SK-N-SH (cell line): ENCODE measurements at regions not wholly inside any gene's neighbourhood (a gene's known extent, or its start where the extent isn't known, plus 50 kb on each side); places are given as distances from the start of the nearest gene placed in this dataset.

ENCODE experiments used
- CTCF ChIA-PET: fragments of 300-600, 350-600 bp; formaldehyde crosslinking; extraction: SDS; loops from one replicate; lab custom pipeline; 2021; lab: Yijun Ruan, JAX
- POLR2A ChIA-PET: fragments of 350-600 bp; sonication (Branson Sonifier 250); formaldehyde crosslinking; extraction: SDS; loops from one replicate; lab custom pipeline; 2020; ENCODE audit warnings: antibody characterized with exemption, inconsistent platforms; lab: Yijun Ruan, JAX
- DNase-seq: peaks from one replicate; pipeline ENCODE4 v3.0.0; 2012
- H2AFZ ChIP-seq: fragments of 200-600 bp; sonication (generic); 2 replicates; pipeline ENCODE4 v1.8.1; 2016; ENCODE audit warnings: antibody characterized with exemption, mild to moderate bottlenecking, low read depth
- H3F3A ChIP-seq: fragments of 200-600 bp; sonication (generic); replicated peaks from 2 replicates; pipeline ENCODE3; 2016; ENCODE audit warnings: antibody characterized with exemption, mild to moderate bottlenecking; ENCODE audit not compliant: insufficient read depth
- H3K27ac ChIP-seq, 2 experiments: fragments of 200-500 bp in 1 of 2; fragments of 200-600 bp in 1 of 2; sonication (Bioruptor generic) in 1 of 2; sonication (generic), shearing (Covaris generic) in 1 of 2; 2 replicates each; pipeline versions ENCODE4 v1.5.1 to v1.6.1; 2014 to 2016; ENCODE audit warnings: low read depth in 2 of 2, inconsistent platforms in 1 of 2, low read length in 1 of 2, mild to moderate bottlenecking in 1 of 2, mixed read lengths in 1 of 2
- H3K27me3 ChIP-seq: fragments of 200-600 bp; sonication (generic), shearing (Covaris generic); 2 replicates; pipeline ENCODE4 v1.6.1; 2016; ENCODE audit warnings: mixed run types; ENCODE audit not compliant: insufficient read depth
- H3K36me3 ChIP-seq, 2 experiments: fragments of 200-500 bp in 1 of 2; fragments of 200-600 bp in 1 of 2; sonication (Bioruptor generic) in 1 of 2; sonication (generic) in 1 of 2; replicated peaks in 1 of 2; 2 replicates each; pipeline versions ENCODE3 to v1.5.1; 2014 to 2016; ENCODE audit warnings: low read length in 1 of 2, mild to moderate bottlenecking in 1 of 2; ENCODE audit not compliant: insufficient read depth in 2 of 2, control insufficient read depth in 1 of 2
- H3K4me1 ChIP-seq, 2 experiments: fragments of 200-500 bp in 1 of 2; fragments of 200-600 bp in 1 of 2; sonication (Bioruptor generic) in 1 of 2; sonication (generic), shearing (Covaris generic) in 1 of 2; 2 replicates each; pipeline versions ENCODE4 v1.5.1 to v1.6.1; 2014 to 2016; ENCODE audit warnings: low read depth in 1 of 2, low read length in 1 of 2, mixed run types in 1 of 2; ENCODE audit not compliant: insufficient read depth in 2 of 2, control insufficient read depth in 1 of 2
- H3K4me2 ChIP-seq: fragments of 200-600 bp; sonication (generic), shearing (Covaris generic); 2 replicates; pipeline ENCODE4 v1.6.1; 2017; ENCODE audit warnings: mixed run types
- H3K4me3 ChIP-seq, 2 experiments: fragments of 200-500 bp in 1 of 2; fragments of 200-600 bp in 1 of 2; sonication (Bioruptor generic) in 1 of 2; sonication (generic), shearing (Covaris generic) in 1 of 2; 2 replicates each; pipeline versions ENCODE4 v1.5.1 to v1.8.1; 2014 to 2016; ENCODE audit warnings: low read depth in 2 of 2, inconsistent platforms in 1 of 2, low read length in 1 of 2, mild to moderate bottlenecking in 1 of 2, mixed read lengths in 1 of 2, moderate library complexity in 1 of 2
- H3K79me2 ChIP-seq: fragments of 200-600 bp; sonication (generic); 2 replicates; pipeline ENCODE4 v1.8.1; 2017; ENCODE audit warnings: mild to moderate bottlenecking; ENCODE audit not compliant: insufficient read depth
- H3K9ac ChIP-seq: fragments of 200-600 bp; sonication (generic); 2 replicates; pipeline ENCODE4 v1.6.1; 2017; ENCODE audit warnings: mixed run types
- H3K9me2 ChIP-seq: fragments of 200-600 bp; sonication (generic); 2 replicates; pipeline ENCODE4 v1.6.1; 2017; ENCODE audit warnings: mixed run types
- H3K9me3 ChIP-seq: fragments of 200-600 bp; sonication (generic); 2 replicates; pipeline ENCODE4 v1.6.1; 2017; ENCODE audit warnings: mixed run types, mild to moderate bottlenecking, moderate library complexity
- H4K20me1 ChIP-seq: fragments of 200-600 bp; sonication (generic); 2 replicates; pipeline ENCODE4 v1.6.1; 2017; ENCODE audit warnings: mild to moderate bottlenecking, mixed run types; ENCODE audit not compliant: insufficient read depth
- EP300 ChIP-seq, 2 experiments: IDR thresholded peaks; 2 replicates each; pipeline versions ENCODE4 v1.4.0 to v1.6.1; 2012; ENCODE audit warnings: borderline replicate concordance in 1 of 2, low read depth in 1 of 2, low read length in 1 of 2
- FOSL2 ChIP-seq: IDR thresholded peaks from 2 replicates; pipeline ENCODE4 v1.4.0; 2012; ENCODE audit warnings: low read depth, mild to moderate bottlenecking, moderate library complexity, borderline replicate concordance
- FOXJ3 ChIP-seq: sonication (generic); formaldehyde crosslinking; IDR thresholded peaks from 2 replicates; pipeline ENCODE4 v1.5.1; 2020; ENCODE audit warnings: mild to moderate bottlenecking, missing genetic modification reagents
- FOXM1 ChIP-seq: IDR thresholded peaks from 2 replicates; pipeline ENCODE4 v1.4.0; 2012; ENCODE audit warnings: low read depth, mild to moderate bottlenecking
- GABPA ChIP-seq: IDR thresholded peaks from 2 replicates; pipeline ENCODE4 v1.4.0; 2012; ENCODE audit warnings: low read depth, mild to moderate bottlenecking
- GATA2 ChIP-seq: sonication (generic); formaldehyde crosslinking; IDR thresholded peaks from 2 replicates; pipeline ENCODE4 v1.5.0; 2020; ENCODE audit warnings: mild to moderate bottlenecking, missing genetic modification reagents
- JUND ChIP-seq: IDR thresholded peaks from 2 replicates; pipeline ENCODE4 v1.4.0; 2012
- MAX ChIP-seq: IDR thresholded peaks from 2 replicates; pipeline ENCODE4 v1.4.0; 2012; ENCODE audit warnings: low read depth
- MEF2A ChIP-seq: IDR thresholded peaks from 2 replicates; pipeline ENCODE4 v1.4.0; 2012; ENCODE audit warnings: low read depth, borderline replicate concordance
- NFIC ChIP-seq: IDR thresholded peaks from 2 replicates; pipeline ENCODE4 v1.4.0; 2012; ENCODE audit warnings: borderline replicate concordance
- NRF1 ChIP-seq: IDR thresholded peaks from 2 replicates; pipeline ENCODE4 v1.6.1; 2012; ENCODE audit warnings: low read depth, mild to moderate bottlenecking, low read length
- POLR2AphosphoS5 ChIP-seq: IDR thresholded peaks from 2 replicates; pipeline ENCODE4 v1.6.1; 2012; ENCODE audit warnings: low read depth, low read length
- RCOR1 ChIP-seq: fragments of 150-350 bp; IDR thresholded peaks from 2 replicates; pipeline ENCODE4 v1.6.1; 2017; ENCODE audit warnings: antibody characterized with exemption, low read length
- SMC3 ChIP-seq: IDR thresholded peaks from 2 replicates; pipeline ENCODE4 v1.6.1; 2012; ENCODE audit warnings: low read depth, low read length, improper control_type of control experiment
- TAF1 ChIP-seq: IDR thresholded peaks from 2 replicates; pipeline ENCODE4 v1.6.1; 2012; ENCODE audit warnings: low read depth, mild to moderate bottlenecking, low read length, moderate library complexity, borderline replicate concordance
- TCF12 ChIP-seq: IDR thresholded peaks from 2 replicates; pipeline ENCODE4 v1.4.0; 2012
- TEAD4 ChIP-seq: IDR thresholded peaks from 2 replicates; pipeline ENCODE4 v1.4.0; 2012; ENCODE audit warnings: mild to moderate bottlenecking, borderline replicate concordance; ENCODE audit not compliant: insufficient read depth
- YY1 ChIP-seq: IDR thresholded peaks from 2 replicates; pipeline ENCODE4 v1.4.0; 2012; ENCODE audit warnings: low read depth, mild to moderate bottlenecking
- WGBS: methylation state at CpG from one replicate; pipeline ENCODE4 v1.1.6; 2017; ENCODE audit warnings: low lambda C conversion rate; 5-methylcytosine and 5-hydroxymethylcytosine counted together
- TF ChIP-seq, protein P1 (sequence below): IDR thresholded peaks from 2 replicates; pipeline ENCODE4 v1.4.0; 2012; ENCODE audit warnings: low read depth, borderline replicate concordance
- TF ChIP-seq, protein P2 (sequence below): IDR thresholded peaks from 2 replicates; pipeline ENCODE4 v1.4.0; 2012; ENCODE audit warnings: low read depth, borderline replicate concordance

- TF ChIP-seq EP300 (IDR thresholded peaks at IDR 0.05; ENCODE audit: borderline replicate concordance in 1 of 2, low read depth in 1 of 2, low read length in 1 of 2) = no peak
- TF ChIP-seq FOSL2 = no peak
- TF ChIP-seq FOXM1 = no peak
- TF ChIP-seq NFIC = no peak
- TF ChIP-seq, protein P1, sequence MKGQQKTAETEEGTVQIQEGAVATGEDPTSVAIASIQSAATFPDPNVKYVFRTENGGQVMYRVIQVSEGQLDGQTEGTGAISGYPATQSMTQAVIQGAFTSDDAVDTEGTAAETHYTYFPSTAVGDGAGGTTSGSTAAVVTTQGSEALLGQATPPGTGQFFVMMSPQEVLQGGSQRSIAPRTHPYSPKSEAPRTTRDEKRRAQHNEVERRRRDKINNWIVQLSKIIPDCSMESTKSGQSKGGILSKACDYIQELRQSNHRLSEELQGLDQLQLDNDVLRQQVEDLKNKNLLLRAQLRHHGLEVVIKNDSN = no peak
- no peak for TF ChIP-seq TCF12
- no peak for TF ChIP-seq RCOR1
- TF ChIP-seq SMC3 = no peak
- TF ChIP-seq MEF2A = no peak
- no peak for TF ChIP-seq YY1
- no peak for TF ChIP-seq JUND
- TF ChIP-seq NRF1 = no peak
Measured at GRCh38 chr4:106615410-106615945, 246.9 kb upstream of the GIMD1 start (continued).

GRCh38 chr4:106614441-106614840, 245.9 kb upstream of the GIMD1 start:
- Histone ChIP-seq H3K36me3 (no peaks in the 10 kb centered on the region), H3K79me2 (no peaks in the 10 kb centered on the region), H3K27me3 (no peaks in the 10 kb centered on the region), H3K27ac (peak overlapping the region; percentile 24 to 76; a peak in 3 of 4 replicates), H3K9me3 (no peaks in the 10 kb centered on the region), H3K4me1 (peaks cover 0 to 13% of the 10 kb centered on the region in 2 experiments; a peak in 2 of 4 replicates), H3K4me3 (peak overlapping the region in 1 of 2 experiments; percentile 32; a peak in 2 of 4 replicates), H3K4me2 (peak overlapping the region; percentile 36), H3F3A (no peaks in the 10 kb centered on the region), H2AFZ (peak overlapping the region; percentile 36), H3K9me2 (no peaks in the 10 kb centered on the region), H3K9ac (peak overlapping the region; percentile 10; the same call in 1 of the 2 replicates), H4K20me1 (no peaks in the 10 kb centered on the region)
- DNase-seq = no peak
- CTCF ChIA-PET = interaction anchor here (0.7 to 1.1 kb wide), 2 partner anchors 16 to 20 kb away, joined by 3 read pairs; no protein-coding TSS in a partner anchor
- no peak for TF ChIP-seq EP300 (IDR thresholded peaks at IDR 0.05; ENCODE audit: borderline replicate concordance in 1 of 2, low read depth in 1 of 2, low read length in 1 of 2)
- no peak for TF ChIP-seq GATA2
- no peak for TF ChIP-seq POLR2AphosphoS5
- no peak for TF ChIP-seq SMC3
- TF ChIP-seq FOXM1 = no peak
- no peak for TF ChIP-seq GABPA
- no peak for TF ChIP-seq RCOR1
- TF ChIP-seq NRF1 = no peak
- TF ChIP-seq, protein P2, sequence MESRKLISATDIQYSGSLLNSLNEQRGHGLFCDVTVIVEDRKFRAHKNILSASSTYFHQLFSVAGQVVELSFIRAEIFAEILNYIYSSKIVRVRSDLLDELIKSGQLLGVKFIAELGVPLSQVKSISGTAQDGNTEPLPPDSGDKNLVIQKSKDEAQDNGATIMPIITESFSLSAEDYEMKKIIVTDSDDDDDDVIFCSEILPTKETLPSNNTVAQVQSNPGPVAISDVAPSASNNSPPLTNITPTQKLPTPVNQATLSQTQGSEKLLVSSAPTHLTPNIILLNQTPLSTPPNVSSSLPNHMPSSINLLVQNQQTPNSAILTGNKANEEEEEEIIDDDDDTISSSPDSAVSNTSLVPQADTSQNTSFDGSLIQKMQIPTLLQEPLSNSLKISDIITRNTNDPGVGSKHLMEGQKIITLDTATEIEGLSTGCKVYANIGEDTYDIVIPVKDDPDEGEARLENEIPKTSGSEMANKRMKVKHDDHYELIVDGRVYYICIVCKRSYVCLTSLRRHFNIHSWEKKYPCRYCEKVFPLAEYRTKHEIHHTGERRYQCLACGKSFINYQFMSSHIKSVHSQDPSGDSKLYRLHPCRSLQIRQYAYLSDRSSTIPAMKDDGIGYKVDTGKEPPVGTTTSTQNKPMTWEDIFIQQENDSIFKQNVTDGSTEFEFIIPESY = no peak
- no peak for TF ChIP-seq YY1
- no peak for TF ChIP-seq TEAD4
- TF ChIP-seq, protein P1 = no peak
- TF ChIP-seq MAX = no peak
- no peak for TF ChIP-seq FOXJ3
- TF ChIP-seq NFIC = no peak
- TF ChIP-seq TAF1 = no peak
- TF ChIP-seq JUND = no peak
- TF ChIP-seq TCF12 = no peak
- no peak for TF ChIP-seq FOSL2
- WGBS = 21% methylated on average over 4 of the region's 4 CpGs
- POLR2A ChIA-PET = no interaction called here
